ENCODE measurements at regions not wholly inside any gene's neighbourhood (a gene's known extent, or its start where the extent isn't known, plus 50 kb on each side); places are given as distances from the start of the nearest gene placed in this dataset.

- TF ChIP-seq POLR2A (IDR thresholded peaks at IDR 0.05), result no peak
- no peak for TF ChIP-seq CTCF (IDR thresholded peaks at IDR 0.05)
These were observed 462.2 kb upstream of the CPXCR1 start for GRCh38 chrX:88284844-88285243.
